ENCODE measurements at regions not wholly inside any gene's neighbourhood (a gene's known extent, or its start where the extent isn't known, plus 50 kb on each side); places are given as distances from the start of the nearest gene placed in this dataset.

DNA sequence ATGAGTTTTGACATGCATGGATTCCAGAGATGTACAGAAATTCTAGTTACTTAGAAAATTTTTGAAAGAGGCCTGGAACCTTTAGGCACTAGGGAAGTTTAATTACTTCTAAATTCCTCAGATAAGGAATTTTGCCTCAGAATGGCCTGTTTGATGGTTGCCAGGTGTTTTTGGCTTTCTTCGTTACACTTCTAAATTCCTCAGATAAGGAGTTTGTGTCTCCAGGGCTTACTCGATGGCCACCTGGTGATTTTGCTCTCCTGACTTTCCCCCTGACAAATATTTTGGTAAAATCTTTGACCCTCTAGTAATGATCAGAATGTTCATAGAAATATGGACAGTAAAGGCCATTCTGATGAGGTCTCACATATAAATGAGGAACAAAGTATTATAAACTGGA lies 64.3 kb downstream of the BEX3 start:
- TF ChIP-seq, protein P1, sequence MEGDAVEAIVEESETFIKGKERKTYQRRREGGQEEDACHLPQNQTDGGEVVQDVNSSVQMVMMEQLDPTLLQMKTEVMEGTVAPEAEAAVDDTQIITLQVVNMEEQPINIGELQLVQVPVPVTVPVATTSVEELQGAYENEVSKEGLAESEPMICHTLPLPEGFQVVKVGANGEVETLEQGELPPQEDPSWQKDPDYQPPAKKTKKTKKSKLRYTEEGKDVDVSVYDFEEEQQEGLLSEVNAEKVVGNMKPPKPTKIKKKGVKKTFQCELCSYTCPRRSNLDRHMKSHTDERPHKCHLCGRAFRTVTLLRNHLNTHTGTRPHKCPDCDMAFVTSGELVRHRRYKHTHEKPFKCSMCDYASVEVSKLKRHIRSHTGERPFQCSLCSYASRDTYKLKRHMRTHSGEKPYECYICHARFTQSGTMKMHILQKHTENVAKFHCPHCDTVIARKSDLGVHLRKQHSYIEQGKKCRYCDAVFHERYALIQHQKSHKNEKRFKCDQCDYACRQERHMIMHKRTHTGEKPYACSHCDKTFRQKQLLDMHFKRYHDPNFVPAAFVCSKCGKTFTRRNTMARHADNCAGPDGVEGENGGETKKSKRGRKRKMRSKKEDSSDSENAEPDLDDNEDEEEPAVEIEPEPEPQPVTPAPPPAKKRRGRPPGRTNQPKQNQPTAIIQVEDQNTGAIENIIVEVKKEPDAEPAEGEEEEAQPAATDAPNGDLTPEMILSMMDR (IDR thresholded peaks at IDR 0.05; ENCODE audit: unreplicated experiment), result no peak
- Mint-ChIP-seq H3K36me3 (ENCODE audit: low read depth, unreplicated experiment) (no peaks in the 10 kb centered on the region), H3K27me3 (ENCODE audit: unreplicated experiment) (no peaks in the 10 kb centered on the region), H3K9me3 (ENCODE audit: unreplicated experiment) (no peaks in the 10 kb centered on the region), H3K4me1 (ENCODE audit: unreplicated experiment) (no peaks in the 10 kb centered on the region), H3K4me3 (ENCODE audit: unreplicated experiment) (no peak overlapping the region), H3K27ac (ENCODE audit: unreplicated experiment) (no peak overlapping the region)
- DNase-seq (ENCODE audit: low spot score), result no peak

DNA sequence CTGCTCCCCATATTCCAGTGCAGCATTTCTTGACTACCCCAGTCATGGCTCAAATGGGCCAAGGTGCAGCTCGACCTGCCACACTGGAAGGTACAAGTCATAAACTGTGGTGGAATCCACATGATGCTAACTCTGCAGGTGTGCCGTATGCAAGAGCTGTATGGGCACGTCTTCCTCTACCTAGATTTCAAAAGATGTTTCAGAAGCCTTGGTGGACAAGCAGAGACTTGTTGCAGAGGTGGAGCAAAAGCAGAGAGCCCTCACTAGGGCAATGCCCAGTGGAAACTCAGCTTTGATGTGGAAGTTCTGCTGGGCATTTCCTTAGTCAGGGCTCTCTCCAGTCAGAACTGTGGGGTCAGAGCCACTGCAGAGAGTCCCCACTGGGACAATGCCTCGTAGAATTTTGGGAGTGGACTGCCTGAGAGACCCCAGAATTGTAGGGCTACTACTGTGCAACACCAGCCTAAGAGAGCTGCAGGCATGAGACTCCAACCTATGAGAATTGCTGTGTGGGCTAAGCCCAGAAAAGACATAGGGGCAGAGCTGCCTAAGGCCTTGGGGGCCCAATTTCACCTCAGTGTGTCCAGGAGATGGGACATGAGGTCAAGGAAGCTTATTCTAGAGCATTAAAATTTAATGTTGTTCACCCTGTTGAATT lies 65.7 kb downstream of the BEX3 start:
- H3K36me3 Mint-ChIP-seq (ENCODE audit: low read depth, unreplicated experiment), result no peaks in the 10 kb centered on the region
- no peaks in the 10 kb centered on the region for H3K4me1 Mint-ChIP-seq (ENCODE audit: unreplicated experiment)
- no peak overlapping the region for H3K27ac Mint-ChIP-seq (ENCODE audit: unreplicated experiment)
- TF ChIP-seq, protein P1 (IDR thresholded peaks at IDR 0.05; ENCODE audit: unreplicated experiment), result no peak
- no peak for DNase-seq (ENCODE audit: low spot score)
- H3K4me3 Mint-ChIP-seq (ENCODE audit: unreplicated experiment), result no peak overlapping the region
- no peaks in the 10 kb centered on the region for H3K9me3 Mint-ChIP-seq (ENCODE audit: unreplicated experiment)
- H3K27me3 Mint-ChIP-seq (ENCODE audit: unreplicated experiment), result no peaks in the 10 kb centered on the region

DNA sequence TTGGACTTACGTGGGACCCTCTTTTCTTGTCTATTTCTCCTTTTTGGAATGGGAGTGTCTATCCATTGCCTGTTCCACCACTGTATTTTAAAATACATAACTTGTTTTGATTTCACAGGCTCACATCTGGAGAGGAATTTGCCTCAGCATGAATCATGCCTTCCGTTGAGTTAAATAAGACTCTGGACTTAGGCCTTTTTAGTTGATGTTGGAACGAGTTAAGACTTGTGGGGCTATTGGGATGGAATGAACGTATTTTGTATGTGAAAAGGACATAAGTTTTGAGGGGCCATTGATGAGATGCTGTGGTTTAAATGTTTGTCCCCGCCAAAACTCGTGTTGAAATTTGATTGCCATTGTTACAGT lies 66.2 kb downstream of the BEX3 start:
- DNase-seq (ENCODE audit: low spot score), result no peak
- Mint-ChIP-seq H3K4me1 (ENCODE audit: unreplicated experiment) (no peaks in the 10 kb centered on the region), H3K27ac (ENCODE audit: unreplicated experiment) (no peak overlapping the region), H3K9me3 (ENCODE audit: unreplicated experiment) (no peaks in the 10 kb centered on the region), H3K27me3 (ENCODE audit: unreplicated experiment) (no peaks in the 10 kb centered on the region), H3K4me3 (ENCODE audit: unreplicated experiment) (no peak overlapping the region), H3K36me3 (ENCODE audit: low read depth, unreplicated experiment) (no peaks in the 10 kb centered on the region)
- TF ChIP-seq, protein P1 (IDR thresholded peaks at IDR 0.05; ENCODE audit: unreplicated experiment), result no peak

DNA sequence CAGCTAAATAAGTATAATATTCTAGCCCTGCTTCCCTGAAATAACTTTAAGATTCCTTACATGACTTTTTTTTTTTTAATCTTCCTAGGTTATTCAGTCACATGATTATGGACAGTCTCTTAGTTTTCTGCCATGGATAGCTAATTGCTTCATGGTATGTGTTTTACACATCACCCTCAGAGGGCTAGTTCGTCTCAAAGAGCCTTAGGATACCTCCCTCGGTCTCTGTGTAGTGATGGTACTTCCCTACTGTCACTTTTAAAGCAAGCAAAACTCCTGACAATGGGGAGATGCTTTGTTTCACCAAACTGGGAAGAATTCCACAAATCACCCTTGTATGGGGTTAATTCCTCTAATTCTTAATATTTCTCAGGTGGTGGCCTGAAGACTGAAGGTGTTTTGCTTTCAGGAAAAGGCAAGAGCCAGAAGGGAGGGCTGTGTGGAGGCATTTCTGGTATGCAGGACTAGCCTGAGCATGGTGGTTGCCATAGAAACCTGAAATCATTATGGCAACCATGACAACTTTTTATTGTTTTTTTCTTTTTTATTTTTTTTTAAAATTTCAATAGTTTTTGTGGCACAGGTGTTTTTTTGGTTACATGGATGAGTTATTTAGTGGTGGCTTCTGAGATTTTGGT lies 70.4 kb downstream of the BEX3 start:
- H3K27ac Mint-ChIP-seq (ENCODE audit: unreplicated experiment), result peak overlapping the region; percentile 42
- H3K27me3 Mint-ChIP-seq (ENCODE audit: unreplicated experiment), result no peaks in the 10 kb centered on the region
- TF ChIP-seq, protein P1 (IDR thresholded peaks at IDR 0.05; ENCODE audit: unreplicated experiment), result no peak

More for the DNA sequence above, 70.4 kb downstream of the BEX3 start:
- DNase-seq (ENCODE audit: low spot score), result no peak
- Mint-ChIP-seq H3K4me1 (ENCODE audit: unreplicated experiment) (no peaks in the 10 kb centered on the region), H3K4me3 (ENCODE audit: unreplicated experiment) (no peak overlapping the region), H3K9me3 (ENCODE audit: unreplicated experiment) (no peaks in the 10 kb centered on the region), H3K36me3 (ENCODE audit: low read depth, unreplicated experiment) (no peaks in the 10 kb centered on the region)
